ENCODE measurements at regions not wholly inside any gene's neighbourhood (a gene's known extent, or its start where the extent isn't known, plus 50 kb on each side); places are given as distances from the start of the nearest gene placed in this dataset.

- Histone ChIP-seq H3K27ac (no peak overlapping the region), H3K36me3 (ENCODE audit: low read depth, missing control alignments) (no peaks in the 10 kb centered on the region), H3K27me3 (no peaks in the 10 kb centered on the region), H3K4me1 (no peaks in the 10 kb centered on the region), H3K9me3 (no peaks in the 10 kb centered on the region), H3K4me3 (no peak overlapping the region)
- intact Hi-C loops (cut with DNase I; ENCODE audit: low total_unique reads), result no loop called here
- no peak for DNase-seq
- no peak for TF ChIP-seq POLR2A (IDR thresholded peaks at IDR 0.05)
- TF ChIP-seq CTCF (IDR thresholded peaks at IDR 0.05), result no peak
- WGBS, 2 donors, result 83 to 84% methylated on average over 4 of the region's 4 CpGs
These were observed 278.2 kb downstream of the DMRT2 start for GRCh38 chr9:1328341-1328740.

- no peak for DNase-seq
- TF ChIP-seq CTCF (IDR thresholded peaks at IDR 0.05) (no peak), POLR2A (IDR thresholded peaks at IDR 0.05) (no peak)
- no peak overlapping the region for H3K4me3 ChIP-seq
- no peaks in the 10 kb centered on the region for H3K27me3 ChIP-seq
- H3K4me1 ChIP-seq, result no peaks in the 10 kb centered on the region
- H3K27ac ChIP-seq, result no peak overlapping the region
- no peaks in the 10 kb centered on the region for H3K9me3 ChIP-seq
- H3K36me3 ChIP-seq (ENCODE audit: low read depth, missing control alignments), result no peaks in the 10 kb centered on the region
- intact Hi-C loops (cut with DNase I; ENCODE audit: low total_unique reads), result no loop called here
These were observed 281.4 kb downstream of the DMRT2 start for GRCh38 chr9:1331546-1332038.

GRCh38 chr9:1332156-1332555 is 282.0 kb downstream of the DMRT2 start:
- intact Hi-C loops (cut with DNase I; ENCODE audit: low total_unique reads), result no loop called here
- H3K4me1 ChIP-seq, result no peaks in the 10 kb centered on the region
- H3K27me3 ChIP-seq, result no peaks in the 10 kb centered on the region
- H3K9me3 ChIP-seq, result no peaks in the 10 kb centered on the region
- no peaks in the 10 kb centered on the region for H3K36me3 ChIP-seq (ENCODE audit: low read depth, missing control alignments)
- no peak overlapping the region for H3K27ac ChIP-seq
- H3K4me3 ChIP-seq, result no peak overlapping the region
- WGBS, 2 donors, result 60 to 83% methylated on average over 3 of the region's 3 CpGs
- no peak for DNase-seq
- no peak for TF ChIP-seq CTCF (IDR thresholded peaks at IDR 0.05)
- no peak for TF ChIP-seq POLR2A (IDR thresholded peaks at IDR 0.05)

- Histone ChIP-seq H3K36me3 (ENCODE audit: low read depth, missing control alignments) (no peaks in the 10 kb centered on the region), H3K27ac (no peak overlapping the region), H3K9me3 (no peaks in the 10 kb centered on the region), H3K4me3 (no peak overlapping the region), H3K4me1 (no peaks in the 10 kb centered on the region), H3K27me3 (no peaks in the 10 kb centered on the region)
- 77 to 89% methylated on average over 4 of the region's 4 CpGs for WGBS, 2 donors
- TF ChIP-seq CTCF (IDR thresholded peaks at IDR 0.05) (no peak), POLR2A (IDR thresholded peaks at IDR 0.05) (no peak)
- intact Hi-C loops (cut with DNase I; ENCODE audit: low total_unique reads), result no loop called here
- DNase-seq, result no peak
These were observed 285.0 kb downstream of the DMRT2 start for GRCh38 chr9:1335174-1335573.

DNA sequence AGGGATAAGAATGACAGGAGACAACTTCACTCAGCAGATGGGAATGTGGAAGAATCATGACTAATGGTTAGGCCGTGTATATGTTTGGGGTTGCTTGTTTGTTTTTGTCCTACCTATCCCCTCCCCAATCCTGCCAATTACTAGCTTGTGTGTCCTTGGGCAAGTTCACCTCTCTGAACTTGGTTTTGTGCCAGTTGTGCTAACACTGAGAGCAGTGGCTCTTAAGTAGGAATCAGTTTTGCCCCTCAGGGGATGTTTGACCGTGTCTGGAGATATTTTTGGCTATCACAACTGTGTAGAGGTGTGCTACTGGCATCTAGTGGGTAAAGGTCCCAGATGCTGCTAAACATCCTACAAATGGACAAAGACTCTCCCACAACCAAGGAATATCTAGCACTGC is 287.0 kb downstream of the DMRT2 start:
- no peak overlapping the region for H3K27ac ChIP-seq
- 28 to 40% methylated on average over 2 of the region's 2 CpGs for WGBS, 2 donors
- intact Hi-C loops (cut with DNase I; ENCODE audit: low total_unique reads), result no loop called here
- TF ChIP-seq CTCF (IDR thresholded peaks at IDR 0.05) (no peak), POLR2A (IDR thresholded peaks at IDR 0.05) (no peak)
- no peak for DNase-seq
- H3K36me3 ChIP-seq (ENCODE audit: low read depth, missing control alignments), result no peaks in the 10 kb centered on the region
- no peaks in the 10 kb centered on the region for H3K9me3 ChIP-seq
- H3K27me3 ChIP-seq, result no peaks in the 10 kb centered on the region
- H3K4me3 ChIP-seq, result no peak overlapping the region
- H3K4me1 ChIP-seq, result no peaks in the 10 kb centered on the region

Data from testis (tissue), 2 donors.